Endodermal cell (in vitro differentiated cells): ENCODE measurements at regions not wholly inside any gene's neighbourhood (a gene's known extent, or its start where the extent isn't known, plus 50 kb on each side); places are given as distances from the start of the nearest gene placed in this dataset.

Experiments
- DNase-seq: peaks from one replicate; pipeline ENCODE4 v3.0.0-alpha.2; 2017
- H3K27ac ChIP-seq: 2 replicates; pipeline ENCODE4 v1.5.1; 2013; ENCODE audit warnings: mild to moderate bottlenecking, low read depth, low read length, moderate library complexity
- H3K27me3 ChIP-seq: 2 replicates; pipeline ENCODE4 v1.6.1; 2013; ENCODE audit warnings: mild to moderate bottlenecking, low read length, moderate library complexity; ENCODE audit not compliant: insufficient read depth, control insufficient read depth, poor library complexity, severe bottlenecking
- H3K36me3 ChIP-seq: 2 replicates; pipeline ENCODE4 v1.7.0; 2013; ENCODE audit warnings: mild to moderate bottlenecking, low read length, moderate library complexity; ENCODE audit not compliant: control insufficient read depth, insufficient read depth
- H3K4me1 ChIP-seq: one replicate; pipeline ENCODE4 v1.7.0; 2013; ENCODE audit warnings: low read length; ENCODE audit not compliant: control insufficient read depth, insufficient read depth
- H3K4me3 ChIP-seq: 2 replicates; pipeline ENCODE4 v1.5.1; 2013; ENCODE audit warnings: mild to moderate bottlenecking, low read length, moderate library complexity
- H3K9ac ChIP-seq: 2 replicates; pipeline ENCODE4 v1.6.1; 2013; ENCODE audit warnings: mild to moderate bottlenecking, low read length, moderate library complexity; ENCODE audit not compliant: poor library complexity, severe bottlenecking; ENCODE audit errors: extremely low read depth
- H3K9me3 ChIP-seq: 2 replicates; pipeline ENCODE4 v1.6.1; 2013; ENCODE audit warnings: mild to moderate bottlenecking, low read length, moderate library complexity; ENCODE audit not compliant: control insufficient read depth
- H3K27ac Mint-ChIP-seq: 2 replicates; pipeline ENCODE4 v1.8.0; 2020; ENCODE audit warnings: mixed read lengths
- H3K27me3 Mint-ChIP-seq: 2 replicates; pipeline ENCODE4 v1.8.0; 2021; ENCODE audit warnings: mild to moderate bottlenecking, mixed read lengths; ENCODE audit not compliant: insufficient read depth
- H3K36me3 Mint-ChIP-seq: 2 replicates; pipeline ENCODE4 v1.8.0; 2020; ENCODE audit warnings: low read depth, mixed read lengths
- H3K4me1 Mint-ChIP-seq: 2 replicates; pipeline ENCODE4 v1.8.0; 2020; ENCODE audit warnings: mixed read lengths
- H3K4me3 Mint-ChIP-seq: 2 replicates; pipeline ENCODE4 v1.8.0; 2020; ENCODE audit warnings: mild to moderate bottlenecking, moderate library complexity, mixed read lengths
- H3K9me3 Mint-ChIP-seq: 2 replicates; pipeline ENCODE4 v1.8.0; 2020; ENCODE audit warnings: mild to moderate bottlenecking, mixed read lengths
- CTCF ChIP-seq: fragments of 200-600 bp; sonication (generic); conservative IDR thresholded peaks from 2 replicates; pipeline ENCODE4 v1.5.0; 2021; ENCODE audit warnings: antibody characterized with exemption, mild to moderate bottlenecking
- WGBS, 2 experiments: methylation state at CpG; one replicate each; pipeline versions ENCODE4 v1.1.5 to v1.1.7; 2013; ENCODE audit warnings: missing lambda C conversion rate in 2 of 2, mixed read lengths in 1 of 2; ENCODE audit not compliant: insufficient coverage in 1 of 2, insufficient read length in 1 of 2; 5-methylcytosine and 5-hydroxymethylcytosine counted together

DNA sequence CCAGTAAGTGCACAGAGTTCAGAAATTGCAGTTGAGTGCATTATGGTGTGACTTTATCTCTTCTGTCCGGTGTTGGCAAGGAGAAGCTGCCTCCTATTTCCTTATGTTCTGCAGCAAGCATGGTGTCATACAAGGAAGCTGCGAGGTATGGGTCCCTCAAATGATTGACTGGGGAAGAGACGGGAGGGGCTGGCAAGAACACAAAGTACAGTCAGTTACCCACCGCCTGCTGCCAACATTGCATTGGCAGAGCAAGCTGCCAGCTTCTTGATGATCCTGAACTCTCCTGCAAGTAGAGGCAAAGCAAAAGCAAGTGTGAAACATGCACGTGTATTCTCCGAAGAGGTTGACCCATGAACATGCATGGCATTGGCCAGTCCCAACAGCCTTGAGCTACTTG lies 1013.6 kb downstream of the UQCRFS1 start:
- H3K9me3 Mint-ChIP-seq: peaks cover 9% of the 10 kb centered on the region
- H3K36me3 ChIP-seq: no peaks in the 10 kb centered on the region
- H3K4me3 ChIP-seq: no peak overlapping the region
- H3K27ac ChIP-seq: no peak overlapping the region
- no peak for TF ChIP-seq CTCF
- 92% methylated on average over 6 of the region's 6 CpGs for WGBS, 2 experiments
- H3K27me3 Mint-ChIP-seq: no peaks in the 10 kb centered on the region
- no peaks in the 10 kb centered on the region for H3K9me3 ChIP-seq
- H3K9ac ChIP-seq: no peak overlapping the region
- peak; percentile 20 for DNase-seq
- H3K36me3 Mint-ChIP-seq: no peaks in the 10 kb centered on the region
- no peaks in the 10 kb centered on the region for H3K4me1 ChIP-seq
- H3K4me3 Mint-ChIP-seq: no peak overlapping the region
- no peaks in the 10 kb centered on the region for H3K27me3 ChIP-seq
- H3K27ac Mint-ChIP-seq: no peak overlapping the region
- H3K4me1 Mint-ChIP-seq: peaks cover 5% of the 10 kb centered on the region

- Histone ChIP-seq H3K9ac (no peak overlapping the region), H3K4me1 (no peaks in the 10 kb centered on the region), H3K36me3 (no peaks in the 10 kb centered on the region), H3K9me3 (no peaks in the 10 kb centered on the region), H3K27me3 (no peaks in the 10 kb centered on the region), H3K4me3 (no peak overlapping the region), H3K27ac (no peak overlapping the region)
- Mint-ChIP-seq H3K27me3 (no peaks in the 10 kb centered on the region), H3K9me3 (peaks cover under 1% of the 10 kb centered on the region), H3K36me3 (no peaks in the 10 kb centered on the region), H3K4me3 (no peak overlapping the region), H3K4me1 (peaks cover 5% of the 10 kb centered on the region), H3K27ac (no peak overlapping the region)
- TF ChIP-seq CTCF: no peak
- WGBS, 2 experiments: 89 to 94% methylated on average over 1 to 7 of the region's 7 CpGs
- DNase-seq: peak; percentile 27
These were observed 1016.0 kb downstream of the UQCRFS1 start for GRCh38 chr19:28196961-28197360.

- H3K27ac Mint-ChIP-seq: no peak overlapping the region
- no peaks in the 10 kb centered on the region for H3K36me3 Mint-ChIP-seq
- no peak overlapping the region for H3K4me3 Mint-ChIP-seq
- H3K27me3 Mint-ChIP-seq: peaks cover 2% of the 10 kb centered on the region
- H3K4me1 Mint-ChIP-seq: peaks cover 5% of the 10 kb centered on the region
- H3K9me3 Mint-ChIP-seq: no peaks in the 10 kb centered on the region
- peak; percentile 13 for DNase-seq
- no peaks in the 10 kb centered on the region for H3K9me3 ChIP-seq
- TF ChIP-seq CTCF: no peak
- H3K4me1 ChIP-seq: no peaks in the 10 kb centered on the region
- no peak overlapping the region for H3K27ac ChIP-seq
- 88% methylated on average over 3 of the region's 3 CpGs; no CpG with 5 or more reads in 1 of the 2 experiments for whole genome bisulfite sequencing, 2 experiments
- no peak overlapping the region for H3K4me3 ChIP-seq
- H3K9ac ChIP-seq: no peak overlapping the region
- H3K27me3 ChIP-seq: no peaks in the 10 kb centered on the region
- no peaks in the 10 kb centered on the region for H3K36me3 ChIP-seq
These were observed 1016.9 kb downstream of the UQCRFS1 start for GRCh38 chr19:28196101-28196500.
